Body of pancreas (tissue), 4 donors: ENCODE measurements at regions not wholly inside any gene's neighbourhood (a gene's known extent, or its start where the extent isn't known, plus 50 kb on each side); places are given as distances from the start of the nearest gene placed in this dataset.
"Not testable (repeated sequence)": the region's sequence is repeated elsewhere in the genome, so short reads cannot be mapped to it uniquely, and the experiment has no call there.

Source experiments
- ATAC-seq: fragments of 150-250 bp; one replicate; pipeline ENCODE4 v1.9.1; 2016
- DNase-seq, 4 donors: peaks; one replicate each; pipeline ENCODE4 v3.0.0-alpha.2; 2019
- H3K27ac ChIP-seq, 4 donors: fragments of 200-600 bp; sonication (generic); 1 replicate in 3 of 4; 2 replicates in 1 of 4; pipeline versions ENCODE4 v1.5.1 to v1.6.1; 2016 to 2019; ENCODE audit warnings: mild to moderate bottlenecking in 1 of 4, mixed read lengths in 1 of 4, moderate library complexity in 1 of 4
- H3K27me3 ChIP-seq, 2 donors: fragments of 200-600 bp; sonication (generic); one replicate each; pipeline ENCODE4 v1.6.0; 2016; ENCODE audit warnings: mild to moderate bottlenecking in 1 of 2
- H3K36me3 ChIP-seq, 2 donors: fragments of 200-600 bp; sonication (generic); replicated peaks in 1 of 2; 2 replicates each; pipeline ENCODE4 v1.5.1; 2016; ENCODE audit warnings: low read depth in 2 of 2; ENCODE audit not compliant: insufficient read depth in 1 of 2
- H3K4me1 ChIP-seq: fragments of 200-600 bp; sonication (generic); one replicate; pipeline ENCODE4 v1.6.0; 2016
- H3K4me3 ChIP-seq, 2 donors: fragments of 200-600 bp; sonication (generic); 1 replicate in 1 of 2; 2 replicates in 1 of 2; pipeline ENCODE4 v1.5.1; 2016 to 2019
- H3K9me3 ChIP-seq, 3 donors: fragments of 200-600 bp; sonication (generic); 1 replicate in 2 of 3; 2 replicates in 1 of 3; pipeline ENCODE4 v1.5.1; 2016
- WGBS, 2 donors: methylation state at CpG; one replicate each; pipeline ENCODE4 v1.1.5; 2017; 5-methylcytosine and 5-hydroxymethylcytosine counted together
- intact Hi-C: fragments of 100-400 bp; cut with DNase I; formaldehyde crosslinking; loops from one replicate; pipeline ENCODE4 v1.15.1; 2023

GRCh38 chr2:87654136-87654814 lies 93.6 kb upstream of the PLGLB2 start:
- H3K9me3 ChIP-seq, DNase-seq, H3K27me3 ChIP-seq, H3K4me1 ChIP-seq, H3K4me3 ChIP-seq, H3K36me3 ChIP-seq, ATAC-seq, intact Hi-C loops, H3K27ac ChIP-seq: not testable (repeated sequence)
- WGBS, 2 donors: 78 to 79% methylated on average over 5 of the region's 7 CpGs

GRCh38 chr2:87657915-87658314 lies 90.0 kb upstream of the PLGLB2 start:
- ATAC-seq, intact Hi-C loops, H3K27ac ChIP-seq, H3K27me3 ChIP-seq, DNase-seq, H3K36me3 ChIP-seq, H3K9me3 ChIP-seq, H3K4me3 ChIP-seq: not testable (repeated sequence)
- 13 to 14% methylated on average over 2 of the region's 2 CpGs for WGBS, 2 donors
- peaks cover 16% of the 10 kb centered on the region for H3K4me1 ChIP-seq

GRCh38 chr2:87658357-87658756 lies 89.5 kb upstream of the PLGLB2 start:
- DNase-seq, intact Hi-C loops, H3K27ac ChIP-seq, H3K9me3 ChIP-seq, ATAC-seq, H3K27me3 ChIP-seq, H3K4me3 ChIP-seq, H3K36me3 ChIP-seq: not testable (repeated sequence)
- H3K4me1 ChIP-seq: peaks cover 17% of the 10 kb centered on the region
- WGBS, 2 donors: no CpG with 5 or more reads among the region's 7 CpGs

- H3K36me3 ChIP-seq, H3K27me3 ChIP-seq, H3K4me3 ChIP-seq, intact Hi-C loops, H3K27ac ChIP-seq, H3K9me3 ChIP-seq: not testable (repeated sequence)
- 43 to 50% methylated on average over 4 of the region's 6 CpGs for WGBS, 2 donors
- DNase-seq: peak; percentile 34 to 65 (median 46)
- peaks cover 19% of the 10 kb centered on the region for H3K4me1 ChIP-seq
- ATAC-seq: peak; percentile 30
These were observed 88.9 kb upstream of the PLGLB2 start for GRCh38 chr2:87658976-87659375.

- H3K9me3 ChIP-seq, H3K36me3 ChIP-seq, H3K27me3 ChIP-seq, H3K4me3 ChIP-seq, H3K27ac ChIP-seq, DNase-seq, intact Hi-C loops, ATAC-seq: not testable (repeated sequence)
- 95 to 100% methylated on average over 5 to 7 of the region's 10 CpGs for WGBS, 2 donors
- peaks cover 19% of the 10 kb centered on the region for H3K4me1 ChIP-seq
These were observed 87.7 kb upstream of the PLGLB2 start for GRCh38 chr2:87660164-87660563.

GRCh38 chr2:87662316-87663290 lies 85.3 kb upstream of the PLGLB2 start:
- H3K9me3 ChIP-seq, H3K36me3 ChIP-seq, H3K27me3 ChIP-seq, intact Hi-C loops, H3K4me3 ChIP-seq: not testable (repeated sequence)
- peak overlapping the region; percentile 76 to 88 (median 82) for H3K27ac ChIP-seq
- 23 to 30% methylated on average over 7 to 9 of the region's 10 CpGs for WGBS, 2 donors
- ATAC-seq (peak; percentile 97), DNase-seq (peak; percentile 73 to 85 (median 74))
- peaks cover 17% of the 10 kb centered on the region for H3K4me1 ChIP-seq

- Histone ChIP-seq H3K4me1 (peaks cover 13% of the 10 kb centered on the region), H3K27ac (peak overlapping the region in 1 of 4 donors; percentile 57)
- ATAC-seq, DNase-seq, intact Hi-C loops, H3K36me3 ChIP-seq, H3K9me3 ChIP-seq, H3K4me3 ChIP-seq, H3K27me3 ChIP-seq: not testable (repeated sequence)
These were observed 84.5 kb upstream of the PLGLB2 start for GRCh38 chr2:87663347-87663746.

- H3K27ac ChIP-seq, DNase-seq, H3K36me3 ChIP-seq, ATAC-seq, H3K4me3 ChIP-seq, H3K9me3 ChIP-seq, H3K4me1 ChIP-seq, H3K27me3 ChIP-seq, intact Hi-C loops: not testable (repeated sequence)
These were observed 80.9 kb upstream of the PLGLB2 start for GRCh38 chr2:87667027-87667426.

- WGBS, 2 donors: no CpG with 5 or more reads among the region's 5 CpGs
- ATAC-seq, H3K4me3 ChIP-seq, H3K36me3 ChIP-seq, DNase-seq, intact Hi-C loops, H3K27ac ChIP-seq, H3K27me3 ChIP-seq, H3K9me3 ChIP-seq: not testable (repeated sequence)
- peaks cover 13% of the 10 kb centered on the region for H3K4me1 ChIP-seq
These were observed 79.5 kb upstream of the PLGLB2 start for GRCh38 chr2:87668361-87668760.

GRCh38 chr2:87669633-87670231 lies 78.2 kb upstream of the PLGLB2 start:
- H3K27ac ChIP-seq, intact Hi-C loops, H3K27me3 ChIP-seq, H3K9me3 ChIP-seq, H3K4me3 ChIP-seq, H3K36me3 ChIP-seq: not testable (repeated sequence)
- H3K4me1 ChIP-seq: peaks cover 11% of the 10 kb centered on the region
- WGBS, 2 donors: 77 to 85% methylated on average over 3 to 5 of the region's 8 CpGs
- ATAC-seq (peak; percentile 51), DNase-seq (peak in 1 of 4 donors; percentile 22)

GRCh38 chr2:87672404-87672803 lies 75.5 kb upstream of the PLGLB2 start:
- peak; percentile 92 for ATAC-seq
- 50% methylated on average over 1 of the region's 4 CpGs; no CpG with 5 or more reads in 1 of the 2 donors for WGBS, 2 donors

More at GRCh38 chr2:87672404-87672803, 75.5 kb upstream of the PLGLB2 start:
- H3K27ac ChIP-seq, H3K36me3 ChIP-seq, intact Hi-C loops, H3K27me3 ChIP-seq, H3K4me3 ChIP-seq, H3K9me3 ChIP-seq: not testable (repeated sequence)
- peak; percentile 86 to 91 (median 88) for DNase-seq
- H3K4me1 ChIP-seq: peaks cover 14% of the 10 kb centered on the region
